ENCODE measurements at regions not wholly inside any gene's neighbourhood (a gene's known extent, or its start where the extent isn't known, plus 50 kb on each side); places are given as distances from the start of the nearest gene placed in this dataset.

- Histone ChIP-seq H3K4me1 (ENCODE audit: control insufficient read depth, insufficient read depth, low read length) (no peaks in the 10 kb centered on the region), H3K4me3 (ENCODE audit: low read length) (no peak overlapping the region), H3K9me3 (ENCODE audit: control insufficient read depth, low read depth, low read length) (no peaks in the 10 kb centered on the region), H3K27me3 (ENCODE audit: control insufficient read depth, insufficient read depth, low read length) (no peaks in the 10 kb centered on the region), H3K27ac (ENCODE audit: low read length) (no peak overlapping the region), H3K36me3 (ENCODE audit: control insufficient read depth, insufficient read depth, low read length) (no peaks in the 10 kb centered on the region)
- WGBS (ENCODE audit: insufficient coverage, low lambda C conversion rate): no CpG with 5 or more reads among the region's 23 CpGs
- no peak for DNase-seq
These were observed 78.3 kb upstream of the C1orf174 start for GRCh38 chr1:3978196-3978989.

GRCh38 chr1:3978990-3979325, 78.9 kb upstream of the C1orf174 start:
- whole genome bisulfite sequencing (ENCODE audit: insufficient coverage, low lambda C conversion rate): no CpG with 5 or more reads among the region's 9 CpGs
- no peak overlapping the region for H3K4me3 ChIP-seq (ENCODE audit: low read length)
- DNase-seq: peak; percentile 14 to 15
- no peaks in the 10 kb centered on the region for H3K4me1 ChIP-seq (ENCODE audit: control insufficient read depth, insufficient read depth, low read length)
- H3K27ac ChIP-seq (ENCODE audit: low read length): no peak overlapping the region
- no peaks in the 10 kb centered on the region for H3K27me3 ChIP-seq (ENCODE audit: control insufficient read depth, insufficient read depth, low read length)
- no peaks in the 10 kb centered on the region for H3K36me3 ChIP-seq (ENCODE audit: control insufficient read depth, insufficient read depth, low read length)
- H3K9me3 ChIP-seq (ENCODE audit: control insufficient read depth, low read depth, low read length): no peaks in the 10 kb centered on the region

GRCh38 chr1:3981261-3981660, 81.2 kb upstream of the C1orf174 start:
- no peaks in the 10 kb centered on the region for H3K27me3 ChIP-seq (ENCODE audit: control insufficient read depth, insufficient read depth, low read length)
- DNase-seq: no peak
- H3K4me3 ChIP-seq (ENCODE audit: low read length): no peak overlapping the region
- WGBS (ENCODE audit: insufficient coverage, low lambda C conversion rate): no CpG with 5 or more reads among the region's 5 CpGs
- H3K9me3 ChIP-seq (ENCODE audit: control insufficient read depth, low read depth, low read length): no peaks in the 10 kb centered on the region
- H3K27ac ChIP-seq (ENCODE audit: low read length): no peak overlapping the region
- H3K4me1 ChIP-seq (ENCODE audit: control insufficient read depth, insufficient read depth, low read length): no peaks in the 10 kb centered on the region
- H3K36me3 ChIP-seq (ENCODE audit: control insufficient read depth, insufficient read depth, low read length): no peaks in the 10 kb centered on the region

- Histone ChIP-seq H3K36me3 (ENCODE audit: control insufficient read depth, insufficient read depth, low read length) (no peaks in the 10 kb centered on the region), H3K27ac (ENCODE audit: low read length) (no peak overlapping the region), H3K4me1 (ENCODE audit: control insufficient read depth, insufficient read depth, low read length) (no peaks in the 10 kb centered on the region), H3K4me3 (ENCODE audit: low read length) (no peak overlapping the region), H3K27me3 (ENCODE audit: control insufficient read depth, insufficient read depth, low read length) (no peaks in the 10 kb centered on the region), H3K9me3 (ENCODE audit: control insufficient read depth, low read depth, low read length) (no peaks in the 10 kb centered on the region)
- no CpG with 5 or more reads among the region's 12 CpGs for WGBS (ENCODE audit: insufficient coverage, low lambda C conversion rate)
- DNase-seq: no peak
These were observed 81.9 kb upstream of the C1orf174 start for GRCh38 chr1:3981746-3982505.

GRCh38 chr1:3983181-3983580, 83.1 kb upstream of the C1orf174 start:
- H3K4me1 ChIP-seq (ENCODE audit: control insufficient read depth, insufficient read depth, low read length): no peaks in the 10 kb centered on the region
- 51% methylated on average over 3 of the region's 9 CpGs for WGBS (ENCODE audit: insufficient coverage, low lambda C conversion rate)
- no peak overlapping the region for H3K27ac ChIP-seq (ENCODE audit: low read length)
- DNase-seq: no peak
- no peak overlapping the region for H3K4me3 ChIP-seq (ENCODE audit: low read length)
- no peaks in the 10 kb centered on the region for H3K36me3 ChIP-seq (ENCODE audit: control insufficient read depth, insufficient read depth, low read length)
- H3K9me3 ChIP-seq (ENCODE audit: control insufficient read depth, low read depth, low read length): no peaks in the 10 kb centered on the region
- H3K27me3 ChIP-seq (ENCODE audit: control insufficient read depth, insufficient read depth, low read length): no peaks in the 10 kb centered on the region

GRCh38 chr1:3984586-3984985, 84.5 kb upstream of the C1orf174 start:
- Histone ChIP-seq H3K27ac (ENCODE audit: low read length) (no peak overlapping the region), H3K4me3 (ENCODE audit: low read length) (no peak overlapping the region), H3K4me1 (ENCODE audit: control insufficient read depth, insufficient read depth, low read length) (no peaks in the 10 kb centered on the region), H3K9me3 (ENCODE audit: control insufficient read depth, low read depth, low read length) (no peaks in the 10 kb centered on the region), H3K27me3 (ENCODE audit: control insufficient read depth, insufficient read depth, low read length) (no peaks in the 10 kb centered on the region), H3K36me3 (ENCODE audit: control insufficient read depth, insufficient read depth, low read length) (no peaks in the 10 kb centered on the region)
- 40% methylated on average over 2 of the region's 13 CpGs for WGBS (ENCODE audit: insufficient coverage, low lambda C conversion rate)
- no peak for DNase-seq

- no peak for DNase-seq
- no peaks in the 10 kb centered on the region for H3K27me3 ChIP-seq (ENCODE audit: control insufficient read depth, insufficient read depth, low read length)
- H3K4me3 ChIP-seq (ENCODE audit: low read length): no peak overlapping the region
- no peaks in the 10 kb centered on the region for H3K36me3 ChIP-seq (ENCODE audit: control insufficient read depth, insufficient read depth, low read length)
- no CpG with 5 or more reads among the region's 13 CpGs for WGBS (ENCODE audit: insufficient coverage, low lambda C conversion rate)
- H3K4me1 ChIP-seq (ENCODE audit: control insufficient read depth, insufficient read depth, low read length): no peaks in the 10 kb centered on the region
- H3K9me3 ChIP-seq (ENCODE audit: control insufficient read depth, low read depth, low read length): no peaks in the 10 kb centered on the region
- no peak overlapping the region for H3K27ac ChIP-seq (ENCODE audit: low read length)
These were observed 86.7 kb upstream of the C1orf174 start for GRCh38 chr1:3986686-3987218.

- Histone ChIP-seq H3K4me3 (ENCODE audit: low read length) (no peak overlapping the region), H3K27ac (ENCODE audit: low read length) (no peak overlapping the region), H3K27me3 (ENCODE audit: control insufficient read depth, insufficient read depth, low read length) (no peaks in the 10 kb centered on the region), H3K4me1 (ENCODE audit: control insufficient read depth, insufficient read depth, low read length) (no peaks in the 10 kb centered on the region), H3K9me3 (ENCODE audit: control insufficient read depth, low read depth, low read length) (no peaks in the 10 kb centered on the region), H3K36me3 (ENCODE audit: control insufficient read depth, insufficient read depth, low read length) (no peaks in the 10 kb centered on the region)
- DNase-seq: no peak
- WGBS (ENCODE audit: insufficient coverage, low lambda C conversion rate): no CpG with 5 or more reads among the region's 2 CpGs
These were observed 87.7 kb upstream of the C1orf174 start for GRCh38 chr1:3987669-3988235.

GRCh38 chr1:3988431-3988830, 88.4 kb upstream of the C1orf174 start:
- no peaks in the 10 kb centered on the region for H3K36me3 ChIP-seq (ENCODE audit: control insufficient read depth, insufficient read depth, low read length)
- no CpG with 5 or more reads among the region's 7 CpGs for WGBS (ENCODE audit: insufficient coverage, low lambda C conversion rate)

GRCh38 chr1:3989465-3989864, 89.4 kb upstream of the C1orf174 start:
- no peak for DNase-seq
- Histone ChIP-seq H3K27me3 (ENCODE audit: control insufficient read depth, insufficient read depth, low read length) (no peaks in the 10 kb centered on the region), H3K4me1 (ENCODE audit: control insufficient read depth, insufficient read depth, low read length) (no peaks in the 10 kb centered on the region), H3K4me3 (ENCODE audit: low read length) (no peak overlapping the region), H3K36me3 (ENCODE audit: control insufficient read depth, insufficient read depth, low read length) (no peaks in the 10 kb centered on the region), H3K27ac (ENCODE audit: low read length) (no peak overlapping the region), H3K9me3 (ENCODE audit: control insufficient read depth, low read depth, low read length) (no peaks in the 10 kb centered on the region)
- no CpG with 5 or more reads among the region's 2 CpGs for WGBS (ENCODE audit: insufficient coverage, low lambda C conversion rate)

More at GRCh38 chr1:3988431-3988830, 88.4 kb upstream of the C1orf174 start:
- Histone ChIP-seq H3K27ac (ENCODE audit: low read length) (no peak overlapping the region), H3K9me3 (ENCODE audit: control insufficient read depth, low read depth, low read length) (no peaks in the 10 kb centered on the region), H3K27me3 (ENCODE audit: control insufficient read depth, insufficient read depth, low read length) (no peaks in the 10 kb centered on the region), H3K4me3 (ENCODE audit: low read length) (no peak overlapping the region), H3K4me1 (ENCODE audit: control insufficient read depth, insufficient read depth, low read length) (no peaks in the 10 kb centered on the region)
- DNase-seq: no peak
